HG03135 (cell line): ENCODE measurements at regions not wholly inside any gene's neighbourhood (a gene's known extent, or its start where the extent isn't known, plus 50 kb on each side); places are given as distances from the start of the nearest gene placed in this dataset.

Source experiments
- ATAC-seq: cut with Tn5 transposase; IDR thresholded peaks from one replicate; pipeline ENCODE4 v1.9.1; 2021; ENCODE audit warnings: mild to moderate bottlenecking, moderate library complexity; ENCODE audit not compliant: unreplicated experiment

GRCh38 chr6:40313582-40313981 lies 273.6 kb downstream of the LRFN2 start:
- ATAC-seq, result no peak

GRCh38 chr6:40312213-40313015 lies 274.8 kb downstream of the LRFN2 start:
- no peak for ATAC-seq

- no peak for ATAC-seq
These were observed 278.4 kb downstream of the LRFN2 start for GRCh38 chr6:40308533-40309306.

GRCh38 chr6:40307712-40308111 lies 279.5 kb downstream of the LRFN2 start:
- no peak for ATAC-seq

- ATAC-seq, result no peak
These were observed 284.2 kb downstream of the LRFN2 start for GRCh38 chr6:40302856-40303454.

- no peak for ATAC-seq
These were observed 287.5 kb downstream of the LRFN2 start for GRCh38 chr6:40299681-40300080.

- ATAC-seq, result no peak
These were observed 289.0 kb downstream of the LRFN2 start for GRCh38 chr6:40298207-40298606.

GRCh38 chr6:40295251-40295950 lies 291.8 kb downstream of the LRFN2 start:
- no peak for ATAC-seq

- no peak for ATAC-seq
These were observed 293.5 kb downstream of the LRFN2 start for GRCh38 chr6:40293460-40294185.

GRCh38 chr6:40293060-40293459 lies 294.1 kb downstream of the LRFN2 start:
- no peak for ATAC-seq

GRCh38 chr6:40290816-40291215 lies 296.3 kb downstream of the LRFN2 start:
- no peak for ATAC-seq

GRCh38 chr6:40288919-40289318 lies 298.2 kb downstream of the LRFN2 start:
- ATAC-seq, result no peak

GRCh38 chr6:40287296-40287850 lies 299.8 kb downstream of the LRFN2 start:
- ATAC-seq, result no peak

- no peak for ATAC-seq
These were observed 300.4 kb downstream of the LRFN2 start for GRCh38 chr6:40286721-40287120.

- ATAC-seq, result no peak
These were observed 301.2 kb downstream of the LRFN2 start for GRCh38 chr6:40285996-40286395.

- no peak for ATAC-seq
These were observed 301.6 kb downstream of the LRFN2 start for GRCh38 chr6:40285535-40285934.

- no peak for ATAC-seq
These were observed 304.2 kb downstream of the LRFN2 start for GRCh38 chr6:40282986-40283385.

GRCh38 chr6:40281402-40281801 lies 305.8 kb downstream of the LRFN2 start:
- ATAC-seq, result no peak

- ATAC-seq, result no peak
These were observed 306.9 kb downstream of the LRFN2 start for GRCh38 chr6:40280231-40280630.

- no peak for ATAC-seq
These were observed 311.0 kb downstream of the LRFN2 start for GRCh38 chr6:40276141-40276540.
